CD14-positive monocyte (primary cell): ENCODE measurements at regions not wholly inside any gene's neighbourhood (a gene's known extent, or its start where the extent isn't known, plus 50 kb on each side); places are given as distances from the start of the nearest gene placed in this dataset.

Experiments used
- DNase-seq, 3 donors: peaks; one replicate each; pipeline ENCODE4 v3.0.0-alpha.2; 2011 to 2022
- H2AFZ ChIP-seq: 2 replicates; pipeline ENCODE4 v1.6.0; 2012; ENCODE audit warnings: mild to moderate bottlenecking, low read depth, low read length, inconsistent platforms; ENCODE audit not compliant: insufficient read depth, poor library complexity, severe bottlenecking
- H3K27ac ChIP-seq, 2 donors: 1 replicate in 1 of 2; 2 replicates in 1 of 2; pipeline ENCODE4 v1.5.1; 2012 to 2013; ENCODE audit warnings: low read length in 2 of 2, control low read depth in 1 of 2, inconsistent platforms in 1 of 2, low read depth in 1 of 2, mild to moderate bottlenecking in 1 of 2
- H3K27me3 ChIP-seq, 2 donors: one replicate each; pipeline versions ENCODE4 v1.6.0 to v1.6.1; 2011 to 2013; ENCODE audit warnings: low read length in 2 of 2; ENCODE audit not compliant: control insufficient read depth in 2 of 2, insufficient read depth in 2 of 2
- H3K36me3 ChIP-seq, 2 donors: replicated peaks in 1 of 2; 1 replicate in 1 of 2; 2 replicates in 1 of 2; pipeline versions ENCODE4 v1.5.1 to v1.6.1; 2012 to 2013; ENCODE audit warnings: low read length in 2 of 2, control low read depth in 1 of 2, inconsistent platforms in 1 of 2, mild to moderate bottlenecking in 1 of 2; ENCODE audit not compliant: insufficient read depth in 2 of 2, control insufficient read depth in 1 of 2
- H3K4me1 ChIP-seq, 2 donors: 1 replicate in 1 of 2; 2 replicates in 1 of 2; pipeline versions ENCODE4 v1.5.1 to v1.6.1; 2012 to 2013; ENCODE audit warnings: low read length in 2 of 2, control low read depth in 1 of 2, inconsistent platforms in 1 of 2, mild to moderate bottlenecking in 1 of 2, moderate library complexity in 1 of 2; ENCODE audit not compliant: insufficient read depth in 2 of 2, control insufficient read depth in 1 of 2
- H3K4me2 ChIP-seq: replicated peaks from 2 replicates; pipeline ENCODE3; 2012; ENCODE audit warnings: low read length, moderate library complexity, mild to moderate bottlenecking; ENCODE audit not compliant: poor library complexity, severe bottlenecking; ENCODE audit errors: extremely low read depth
- H3K4me3 ChIP-seq, 3 experiments: fragments of 200-600 bp in 1 of 3; sonication (generic) in 1 of 3; replicated peaks in 1 of 3; 1 replicate in 2 of 3; 2 replicates in 1 of 3; pipeline ENCODE4 v1.5.1; 2011 to 2013; ENCODE audit warnings: low read length in 3 of 3, mild to moderate bottlenecking in 3 of 3, control low read depth in 2 of 3, low read depth in 2 of 3, inconsistent platforms in 1 of 3, moderate library complexity in 1 of 3
- H3K79me2 ChIP-seq: 2 replicates; pipeline ENCODE4 v1.6.0; 2012; ENCODE audit warnings: mild to moderate bottlenecking, control low read depth, inconsistent platforms, low read length, moderate library complexity; ENCODE audit not compliant: insufficient read depth
- H3K9ac ChIP-seq: 2 replicates; pipeline ENCODE4 v1.6.0; 2017; ENCODE audit warnings: low read length, mild to moderate bottlenecking; ENCODE audit not compliant: insufficient read depth, poor library complexity, severe bottlenecking
- H3K9me3 ChIP-seq, 2 donors: replicated peaks in 1 of 2; 1 replicate in 1 of 2; 2 replicates in 1 of 2; pipeline versions ENCODE4 v1.5.1 to v1.6.1; 2012 to 2013; ENCODE audit warnings: low read length in 2 of 2, control low read depth in 1 of 2; ENCODE audit not compliant: control insufficient read depth in 1 of 2, insufficient read depth in 1 of 2
- H4K20me1 ChIP-seq: 2 replicates; pipeline ENCODE4 v1.6.0; 2012; ENCODE audit warnings: mild to moderate bottlenecking, low read length, control low read depth, moderate library complexity; ENCODE audit not compliant: insufficient read depth
- H3K27ac Mint-ChIP-seq, 7 donors: one replicate each; pipeline ENCODE4 v1.8.0; 2020; ENCODE audit warnings: mild to moderate bottlenecking in 7 of 7, mixed read lengths in 7 of 7, moderate library complexity in 6 of 7, inconsistent platforms in 2 of 7
- H3K27me3 Mint-ChIP-seq, 3 donors: one replicate each; pipeline ENCODE4 v1.8.0; 2021 to 2022; ENCODE audit warnings: low read depth in 3 of 3, mild to moderate bottlenecking in 3 of 3, mixed read lengths in 3 of 3, moderate library complexity in 3 of 3, inconsistent platforms in 1 of 3
- H3K36me3 Mint-ChIP-seq, 2 donors: one replicate each; pipeline ENCODE4 v1.8.0; 2020; ENCODE audit warnings: mixed read lengths in 2 of 2, inconsistent platforms in 1 of 2, mild to moderate bottlenecking in 1 of 2
- H3K4me1 Mint-ChIP-seq: one replicate; pipeline ENCODE4 v1.8.0; 2020; ENCODE audit warnings: mild to moderate bottlenecking, mixed read lengths
- H3K4me3 Mint-ChIP-seq, 2 donors: one replicate each; pipeline ENCODE4 v1.8.0; 2020; ENCODE audit warnings: mild to moderate bottlenecking in 2 of 2, mixed read lengths in 2 of 2, moderate library complexity in 1 of 2
- H3K9me3 Mint-ChIP-seq, 7 donors: one replicate each; pipeline ENCODE4 v1.8.0; 2020 to 2022; ENCODE audit warnings: mixed read lengths in 7 of 7, mild to moderate bottlenecking in 6 of 7, moderate library complexity in 6 of 7, inconsistent platforms in 2 of 7
- CTCF ChIP-seq: fragments of 200-600 bp; IDR thresholded peaks from one replicate; pipeline ENCODE4 v1.8.0; 2022; ENCODE audit warnings: antibody characterized with exemption, mild to moderate bottlenecking
- WGBS: methylation state at CpG from one replicate; pipeline ENCODE4 v1.1.5; 2013; ENCODE audit warnings: missing lambda C conversion rate; ENCODE audit not compliant: insufficient coverage; 5-methylcytosine and 5-hydroxymethylcytosine counted together
- intact Hi-C, 2 donors: fragments of 100-400 bp; cut with micrococcal nuclease; formaldehyde crosslinking; loops; one replicate each; pipeline versions ENCODE4 v1.15.0 to v1.15.1; 2023

- Mint-ChIP-seq H3K36me3 (no peaks in the 10 kb centered on the region), H3K4me1 (no peaks in the 10 kb centered on the region), H3K27me3 (peaks cover 0 to 3% (median 0%) of the 10 kb centered on the region in 3 donors), H3K9me3 (peaks cover 3 to 16% (median 11%) of the 10 kb centered on the region in 7 donors), H3K4me3 (no peak overlapping the region), H3K27ac (no peak overlapping the region)
- no peak overlapping the region for H2AFZ ChIP-seq
- peaks cover 2 to 20% of the 10 kb centered on the region in 2 donors for H3K9me3 ChIP-seq
- DNase-seq = no peak
- no peaks in the 10 kb centered on the region for H4K20me1 ChIP-seq
- H3K27ac ChIP-seq = no peak overlapping the region
- no peak overlapping the region for H3K9ac ChIP-seq
- H3K4me2 ChIP-seq = no peak overlapping the region
- no peaks in the 10 kb centered on the region for H3K4me1 ChIP-seq
- TF ChIP-seq CTCF = no peak
- no peaks in the 10 kb centered on the region for H3K36me3 ChIP-seq
- intact Hi-C loops = no loop called here
- no peaks in the 10 kb centered on the region for H3K27me3 ChIP-seq
- no peak overlapping the region for H3K4me3 ChIP-seq
- no peaks in the 10 kb centered on the region for H3K79me2 ChIP-seq
Observed at GRCh38 chr22:34301569-34301968, 381.3 kb upstream of the LARGE1 start.

GRCh38 chr22:34303656-34304055, 383.4 kb upstream of the LARGE1 start:
- H3K9me3 ChIP-seq = peaks cover 6 to 31% of the 10 kb centered on the region in 2 donors
- H2AFZ ChIP-seq = no peak overlapping the region
- Mint-ChIP-seq H3K27ac (no peak overlapping the region), H3K36me3 (no peaks in the 10 kb centered on the region), H3K9me3 (peaks cover 3 to 21% (median 11%) of the 10 kb centered on the region in 7 donors), H3K4me3 (no peak overlapping the region), H3K27me3 (peaks cover 0 to 3% (median 0%) of the 10 kb centered on the region in 3 donors), H3K4me1 (no peaks in the 10 kb centered on the region)
- no peak overlapping the region for H3K4me3 ChIP-seq
- no peak overlapping the region for H3K9ac ChIP-seq
- no peaks in the 10 kb centered on the region for H3K27me3 ChIP-seq
- no peak for TF ChIP-seq CTCF
- no peak overlapping the region for H3K4me2 ChIP-seq
- no peak for DNase-seq
- WGBS = 83% methylated on average over 2 of the region's 3 CpGs
- intact Hi-C loops = no loop called here
- H3K27ac ChIP-seq = no peak overlapping the region
- no peaks in the 10 kb centered on the region for H3K79me2 ChIP-seq
- H4K20me1 ChIP-seq = no peaks in the 10 kb centered on the region
- no peaks in the 10 kb centered on the region for H3K4me1 ChIP-seq
- no peaks in the 10 kb centered on the region for H3K36me3 ChIP-seq
